HEK293T (cell line): ENCODE measurements at regions not wholly inside any gene's neighbourhood (a gene's known extent, or its start where the extent isn't known, plus 50 kb on each side); places are given as distances from the start of the nearest gene placed in this dataset.

ENCODE experiments used
- BHLHE40 ChIP-seq: fragments of 450-650 bp; IDR thresholded peaks from 2 replicates; pipeline ENCODE4 v1.6.1; 2016; ENCODE audit warnings: mild to moderate bottlenecking, moderate library complexity, borderline replicate concordance
- FOXA1 ChIP-seq: fragments of 450-650 bp; IDR thresholded peaks from 2 replicates; pipeline ENCODE4 v1.6.1; 2016; ENCODE audit warnings: mild to moderate bottlenecking
- FOXK2 ChIP-seq: fragments of 450-650 bp; IDR thresholded peaks from 2 replicates; pipeline ENCODE4 v1.6.1; 2016; ENCODE audit warnings: mild to moderate bottlenecking
- FOXM1 ChIP-seq: fragments of 450-650 bp; IDR thresholded peaks from 2 replicates; pipeline ENCODE4 v1.6.1; 2017; ENCODE audit warnings: mild to moderate bottlenecking, borderline replicate concordance
- HDGF ChIP-seq: fragments of 450-650 bp; IDR thresholded peaks from 2 replicates; pipeline ENCODE4 v1.6.1; 2017; ENCODE audit warnings: antibody characterized with exemption, borderline replicate concordance
- NFRKB ChIP-seq: fragments of 450-650 bp; IDR thresholded peaks from 2 replicates; pipeline ENCODE4 v1.6.1; 2016; ENCODE audit warnings: mild to moderate bottlenecking, moderate library complexity
- SP1 ChIP-seq: fragments of 450-650 bp; IDR thresholded peaks from 2 replicates; pipeline ENCODE4 v1.6.1; 2017
- SUZ12 ChIP-seq: fragments of 450-650 bp; IDR thresholded peaks from 2 replicates; pipeline ENCODE4 v1.6.1; 2016; ENCODE audit warnings: mild to moderate bottlenecking

DNA sequence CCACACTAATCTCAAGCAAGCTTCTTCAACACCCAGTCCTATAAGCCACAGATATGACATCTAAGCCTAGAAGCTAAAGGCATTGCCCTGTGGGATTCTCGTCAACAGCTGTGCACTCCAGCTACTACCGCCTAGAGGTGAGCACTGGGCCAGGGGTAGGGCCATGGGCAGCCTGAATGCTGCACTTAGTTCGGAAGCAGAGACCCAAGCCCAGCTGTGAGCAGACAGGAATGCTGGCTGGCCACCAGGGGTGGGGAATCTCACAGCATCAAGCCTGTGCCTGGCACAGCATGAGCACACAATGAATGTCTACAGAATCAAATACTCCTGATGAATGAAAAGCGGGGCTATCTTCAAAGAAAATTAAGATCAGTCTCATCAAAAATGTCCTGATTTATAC lies 167.5 kb upstream of the UBL3 start:
- TF ChIP-seq FOXK2 (no peak), BHLHE40 (no peak), SUZ12 (no peak), NFRKB (no peak), FOXA1 (no peak), HDGF (no peak), FOXM1 (no peak), SP1 (no peak)
